Body of pancreas (tissue), 4 donors: ENCODE measurements at regions not wholly inside any gene's neighbourhood (a gene's known extent, or its start where the extent isn't known, plus 50 kb on each side); places are given as distances from the start of the nearest gene placed in this dataset.

Experiments
- CTCF ChIP-seq, 7 experiments: fragments of 450-650 bp in 4 of 7; fragments of 200-600 bp in 3 of 7; sonication (generic) in 3 of 7; IDR thresholded peaks; one replicate each; pipeline ENCODE4 v1.5.1; 2016 to 2019; ENCODE audit warnings: antibody characterized with exemption in 7 of 7
- POLR2A ChIP-seq, 3 donors: fragments of 450-650 bp; IDR thresholded peaks; one replicate each; pipeline ENCODE4 v1.6.1; 2016; ENCODE audit warnings: antibody characterized with exemption in 3 of 3, mild to moderate bottlenecking in 2 of 3

- no peak for TF ChIP-seq CTCF (IDR thresholded peaks at IDR 0.05)
- TF ChIP-seq POLR2A (IDR thresholded peaks at IDR 0.05), result no peak
These were observed 146.2 kb downstream of the GXYLT1 start for GRCh38 chr12:41998436-41998835.
